HCT116 (cell line): ENCODE measurements at regions not wholly inside any gene's neighbourhood (a gene's known extent, or its start where the extent isn't known, plus 50 kb on each side); places are given as distances from the start of the nearest gene placed in this dataset.

Source experiments
- ATAC-seq: fragments of 200-7000 bp; cut with Tn5 transposase; 2 replicates; pipeline ENCODE4 v1.9.1; 2020; ENCODE audit warnings: mild to moderate bottlenecking, moderate library complexity
- BruUV-seq: library from RNA; stranded (reverse); fragments of 400-500 nt; replicated peaks from 2 replicates; lab custom pipeline; 2021; lab: Mats Ljungman, UMichigan
- CTCF ChIA-PET: fragments of 300-600 bp; sonication (Branson Sonifier 250); formaldehyde crosslinking; loops from one replicate; lab custom pipeline; 2021; ENCODE audit warnings: antibody characterized with exemption; lab: Charles Lee
- POLR2A ChIA-PET: fragments of 300-600, 350-600 bp; sonication (Branson Sonifier 250); formaldehyde crosslinking; loops from one replicate; lab custom pipeline; 2021; ENCODE audit warnings: antibody characterized with exemption; lab: Charles Lee
- RAD21 ChIA-PET, 2 experiments: fragments of 300-600 bp; sonication (Branson Sonifier 250); formaldehyde crosslinking; loops; one replicate each; lab custom pipeline; 2023; ENCODE audit warnings: low total read pairs in 2 of 2; ENCODE audit not compliant: uncharacterized antibody in 2 of 2, unreplicated experiment in 2 of 2, low non-redundant PET in 1 of 2; lab: Charles Lee
- DNase-seq: peaks from one replicate; pipeline ENCODE4 v3.0.0-alpha.2; 2010; ENCODE audit warnings: low read depth, low spot score
- H2AFZ ChIP-seq: fragments of 200-600 bp; shearing (Covaris generic), sonication (generic); 2 replicates; pipeline ENCODE4 v1.6.1; 2017; ENCODE audit warnings: low read depth, mixed run types, mixed read lengths, antibody characterized with exemption, low read length; ENCODE audit not compliant: poor library complexity, severe bottlenecking
- H3K27ac ChIP-seq: 2 replicates; pipeline ENCODE4 v1.5.1; 2012; ENCODE audit warnings: low read depth, low read length
- H3K27me3 ChIP-seq: fragments of 200-600 bp; sonication (generic); 2 replicates; pipeline ENCODE4 v1.6.1; 2016; ENCODE audit warnings: mixed run types, low read length, mixed read lengths; ENCODE audit not compliant: insufficient read depth
- H3K36me3 ChIP-seq, 2 experiments: fragments of 200-500 bp in 1 of 2; fragments of 200-600 bp in 1 of 2; sonication (Bioruptor generic) in 1 of 2; sonication (generic) in 1 of 2; 2 replicates each; pipeline versions ENCODE4 v1.5.1 to v1.6.1; 2014 to 2016; ENCODE audit warnings: low read length in 2 of 2, inconsistent platforms in 1 of 2, mixed read lengths in 1 of 2, mixed run types in 1 of 2; ENCODE audit not compliant: insufficient read depth in 2 of 2, control insufficient read depth in 1 of 2
- H3K4me1 ChIP-seq, 2 experiments: fragments of 200-600 bp in 1 of 2; sonication (generic) in 1 of 2; 2 replicates each; pipeline versions ENCODE4 v1.5.1 to v1.6.1; 2012 to 2017; ENCODE audit warnings: low read length in 2 of 2, inconsistent platforms in 1 of 2, mild to moderate bottlenecking in 1 of 2, mixed read lengths in 1 of 2, mixed run types in 1 of 2, moderate library complexity in 1 of 2; ENCODE audit not compliant: insufficient read depth in 2 of 2, control insufficient read depth in 1 of 2
- H3K4me2 ChIP-seq: fragments of 200-600 bp; sonication (generic); 2 replicates; pipeline ENCODE4 v1.6.1; 2017; ENCODE audit warnings: mixed run types, low read length, mixed read lengths
- H3K4me3 ChIP-seq, 2 experiments: fragments of 200-600 bp in 1 of 2; sonication (generic) in 1 of 2; replicated peaks in 1 of 2; 2 replicates each; pipeline ENCODE4 v1.5.1; 2011 to 2016; ENCODE audit warnings: low read length in 2 of 2, control low read depth in 1 of 2, low read depth in 1 of 2, mild to moderate bottlenecking in 1 of 2, mixed read lengths in 1 of 2, mixed run types in 1 of 2
- H3K79me2 ChIP-seq: fragments of 200-600 bp; sonication (generic); 2 replicates; pipeline ENCODE4 v1.6.1; 2017; ENCODE audit warnings: mild to moderate bottlenecking, mixed run types, low read length, moderate library complexity, mixed read lengths; ENCODE audit not compliant: insufficient read depth
- H3K9ac ChIP-seq: fragments of 200-600 bp; sonication (generic); 2 replicates; pipeline ENCODE4 v1.6.1; 2016; ENCODE audit warnings: low read length, mixed read lengths
- H3K9me2 ChIP-seq: fragments of 200-600 bp; sonication (generic), shearing (Covaris generic); 2 replicates; pipeline ENCODE4 v1.6.1; 2017; ENCODE audit warnings: mixed run types, mild to moderate bottlenecking, moderate library complexity; ENCODE audit not compliant: insufficient read depth
- H3K9me3 ChIP-seq, 2 experiments: fragments of 200-500 bp in 1 of 2; fragments of 200-600 bp in 1 of 2; sonication (Bioruptor generic) in 1 of 2; sonication (generic) in 1 of 2; 2 replicates each; pipeline ENCODE4 v1.6.1; 2014 to 2017; ENCODE audit warnings: low read length in 2 of 2, mixed read lengths in 2 of 2, inconsistent platforms in 1 of 2, low read depth in 1 of 2, mild to moderate bottlenecking in 1 of 2, mixed run types in 1 of 2, moderate library complexity in 1 of 2; ENCODE audit not compliant: control insufficient read depth in 1 of 2, insufficient read depth in 1 of 2
- H4K20me1 ChIP-seq: fragments of 200-600 bp; sonication (generic), shearing (Covaris generic); 2 replicates; pipeline ENCODE4 v1.6.1; 2017; ENCODE audit warnings: mixed run types, mild to moderate bottlenecking, moderate library complexity; ENCODE audit not compliant: insufficient read depth
- CBX3 ChIP-seq: IDR thresholded peaks from 2 replicates; pipeline ENCODE4 v1.6.1; 2012; ENCODE audit warnings: low read depth
- CEBPB ChIP-seq: IDR thresholded peaks from 2 replicates; pipeline ENCODE4 v1.6.1; 2012; ENCODE audit warnings: low read depth
- EGR1 ChIP-seq: IDR thresholded peaks from 2 replicates; pipeline ENCODE4 v1.6.1; 2012; ENCODE audit warnings: low read depth
- ELF1 ChIP-seq: IDR thresholded peaks from 2 replicates; pipeline ENCODE4 v1.6.1; 2012; ENCODE audit warnings: low read depth, borderline replicate concordance
- EZH2 ChIP-seq: fragments of 200-600 bp; sonication (generic); IDR thresholded peaks from 2 replicates; pipeline ENCODE4 v1.6.1; 2017; ENCODE audit warnings: antibody characterized with exemption, mixed run types
- EZH2phosphoT487 ChIP-seq: fragments of 200-600 bp; IDR thresholded peaks from 2 replicates; pipeline ENCODE4 v1.6.1; 2018; ENCODE audit warnings: antibody characterized with exemption, borderline replicate concordance
- SIN3A ChIP-seq: IDR thresholded peaks from 2 replicates; pipeline ENCODE4 v1.6.1; 2012; ENCODE audit warnings: low read depth
- SRF ChIP-seq: IDR thresholded peaks from 2 replicates; pipeline ENCODE4 v1.6.1; 2012; ENCODE audit warnings: low read depth
- TCF7L2 ChIP-seq: IDR thresholded peaks from 2 replicates; pipeline ENCODE4 v1.7.0; 2011; ENCODE audit warnings: borderline replicate concordance, inconsistent platforms; ENCODE audit not compliant: insufficient read depth, insufficient read length; ENCODE audit errors: extremely low read depth
- YY1 ChIP-seq: IDR thresholded peaks from 2 replicates; pipeline ENCODE4 v1.6.1; 2011; ENCODE audit warnings: low read length, low read depth, moderate library complexity, mild to moderate bottlenecking; ENCODE audit not compliant: insufficient replicate concordance; ENCODE audit errors: extremely low read depth
- ZFX ChIP-seq: fragments of 450-650 bp; IDR thresholded peaks from 2 replicates; pipeline ENCODE4 v1.6.1; 2017
- intact Hi-C: fragments of 100-400 bp; cut with micrococcal nuclease; formaldehyde crosslinking; loops from 2 replicates; pipeline ENCODE4 v1.10.0; 2022
- TF ChIP-seq, protein P1 (sequence below), 3 experiments: fragments of 200-600 bp in 1 of 3; sonication (generic) in 1 of 3; IDR thresholded peaks in 2 of 3; conservative IDR thresholded peaks in 1 of 3; 2 replicates each; pipeline ENCODE4 v1.5.1; 2012 to 2017; ENCODE audit warnings: low read depth in 2 of 3, low read length in 2 of 3, antibody characterized with exemption in 1 of 3, borderline replicate concordance in 1 of 3, control low read depth in 1 of 3, mild to moderate bottlenecking in 1 of 3, mixed read lengths in 1 of 3, mixed run types in 1 of 3, moderate library complexity in 1 of 3; ENCODE audit not compliant: insufficient read depth in 1 of 3
- TF ChIP-seq, protein P2 (sequence below): IDR thresholded peaks from 2 replicates; pipeline ENCODE4 v1.6.1; 2012
- TF ChIP-seq, protein P3 (sequence below): IDR thresholded peaks from 2 replicates; pipeline ENCODE4 v1.6.1; 2012

DNA sequence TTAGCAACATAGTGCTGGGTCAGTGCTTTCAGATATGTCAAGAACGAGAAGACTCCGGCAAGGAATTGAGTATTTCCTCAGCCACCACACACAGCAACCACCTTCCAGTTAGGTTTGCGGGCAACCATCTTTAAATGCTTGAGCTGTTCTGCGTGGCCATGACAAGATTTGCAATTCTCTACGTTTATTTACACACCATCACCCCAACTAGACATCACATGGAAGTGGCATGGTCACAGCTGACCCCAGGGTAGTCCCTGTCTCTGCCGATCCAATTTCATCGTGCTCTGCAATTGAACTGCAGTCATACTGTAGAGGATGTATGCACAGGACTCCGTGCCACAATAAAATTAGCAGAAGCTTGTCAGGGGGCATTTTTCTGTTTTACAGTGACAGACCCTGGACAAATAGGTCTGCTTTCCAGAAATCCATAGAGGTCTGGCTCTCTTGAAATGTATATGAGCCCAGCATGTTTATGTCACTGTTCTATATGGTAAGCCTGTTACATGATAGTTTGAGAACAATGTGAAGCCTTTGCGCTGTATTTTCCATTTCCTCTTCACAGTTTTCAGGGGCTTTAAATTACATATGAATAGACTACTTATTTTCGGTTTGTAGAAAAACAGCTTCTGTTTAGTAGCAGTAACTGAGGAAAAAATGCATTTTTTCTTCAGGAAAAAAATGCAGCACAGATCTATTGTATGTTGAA is 605.2 kb downstream of the NR4A2 start:
- ATAC-seq, result no peak
- ChIA-PET RAD21 (no interaction called here), CTCF (no interaction called here), POLR2A (no interaction called here)
- no peaks in the 10 kb centered on the region for H3K4me1 ChIP-seq
- intact Hi-C loops, result no loop called here
- H3K79me2 ChIP-seq, result no peaks in the 10 kb centered on the region
- DNase-seq, result no peak
- no peaks in the 10 kb centered on the region for H4K20me1 ChIP-seq
- no peak overlapping the region for H3K9ac ChIP-seq
- no peaks in the 10 kb centered on the region for H3K9me2 ChIP-seq
- H3K27me3 ChIP-seq, result no peaks in the 10 kb centered on the region
- no peaks in the 10 kb centered on the region for H3K36me3 ChIP-seq
- no peak overlapping the region for H3K4me3 ChIP-seq
- no peak overlapping the region for H3K27ac ChIP-seq
- TF ChIP-seq, protein P1, sequence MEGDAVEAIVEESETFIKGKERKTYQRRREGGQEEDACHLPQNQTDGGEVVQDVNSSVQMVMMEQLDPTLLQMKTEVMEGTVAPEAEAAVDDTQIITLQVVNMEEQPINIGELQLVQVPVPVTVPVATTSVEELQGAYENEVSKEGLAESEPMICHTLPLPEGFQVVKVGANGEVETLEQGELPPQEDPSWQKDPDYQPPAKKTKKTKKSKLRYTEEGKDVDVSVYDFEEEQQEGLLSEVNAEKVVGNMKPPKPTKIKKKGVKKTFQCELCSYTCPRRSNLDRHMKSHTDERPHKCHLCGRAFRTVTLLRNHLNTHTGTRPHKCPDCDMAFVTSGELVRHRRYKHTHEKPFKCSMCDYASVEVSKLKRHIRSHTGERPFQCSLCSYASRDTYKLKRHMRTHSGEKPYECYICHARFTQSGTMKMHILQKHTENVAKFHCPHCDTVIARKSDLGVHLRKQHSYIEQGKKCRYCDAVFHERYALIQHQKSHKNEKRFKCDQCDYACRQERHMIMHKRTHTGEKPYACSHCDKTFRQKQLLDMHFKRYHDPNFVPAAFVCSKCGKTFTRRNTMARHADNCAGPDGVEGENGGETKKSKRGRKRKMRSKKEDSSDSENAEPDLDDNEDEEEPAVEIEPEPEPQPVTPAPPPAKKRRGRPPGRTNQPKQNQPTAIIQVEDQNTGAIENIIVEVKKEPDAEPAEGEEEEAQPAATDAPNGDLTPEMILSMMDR (IDR thresholded peaks at IDR 0.05 in 2 of 3, conservative IDR thresholded peaks at IDR 0.05 in 1 of 3; ENCODE audit: borderline replicate concordance in 1 of 3, insufficient read depth in 1 of 3, low read depth in 2 of 3, low read length in 2 of 3), result no peak
- TF ChIP-seq SIN3A (no peak), EGR1 (no peak), YY1 (no peak), ZFX (no peak), EZH2phosphoT487 (no peak), ELF1 (no peak), EZH2 (no peak), CEBPB (no peak), TCF7L2 (no peak), SRF (no peak), CBX3 (no peak)
- TF ChIP-seq, protein P2, sequence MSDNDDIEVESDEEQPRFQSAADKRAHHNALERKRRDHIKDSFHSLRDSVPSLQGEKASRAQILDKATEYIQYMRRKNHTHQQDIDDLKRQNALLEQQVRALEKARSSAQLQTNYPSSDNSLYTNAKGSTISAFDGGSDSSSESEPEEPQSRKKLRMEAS, result no peak
- TF ChIP-seq, protein P3, sequence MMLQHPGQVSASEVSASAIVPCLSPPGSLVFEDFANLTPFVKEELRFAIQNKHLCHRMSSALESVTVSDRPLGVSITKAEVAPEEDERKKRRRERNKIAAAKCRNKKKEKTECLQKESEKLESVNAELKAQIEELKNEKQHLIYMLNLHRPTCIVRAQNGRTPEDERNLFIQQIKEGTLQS, result no peak
- no peak overlapping the region for H2AFZ ChIP-seq
- no peak overlapping the region for H3K4me2 ChIP-seq
- no TSS peak for BruUV-seq
- no peaks in the 10 kb centered on the region for H3K9me3 ChIP-seq
